ENCODE measurements at regions not wholly inside any gene's neighbourhood (a gene's known extent, or its start where the extent isn't known, plus 50 kb on each side); places are given as distances from the start of the nearest gene placed in this dataset.

- ATAC-seq: no peak
- no peaks in the 10 kb centered on the region for H3K4me1 ChIP-seq
- no peak for DNase-seq
- H3K4me3 ChIP-seq: no peak overlapping the region
- H3K9me3 ChIP-seq: no peaks in the 10 kb centered on the region
- no peak overlapping the region for H3K27ac ChIP-seq
- TF ChIP-seq, protein P1, sequence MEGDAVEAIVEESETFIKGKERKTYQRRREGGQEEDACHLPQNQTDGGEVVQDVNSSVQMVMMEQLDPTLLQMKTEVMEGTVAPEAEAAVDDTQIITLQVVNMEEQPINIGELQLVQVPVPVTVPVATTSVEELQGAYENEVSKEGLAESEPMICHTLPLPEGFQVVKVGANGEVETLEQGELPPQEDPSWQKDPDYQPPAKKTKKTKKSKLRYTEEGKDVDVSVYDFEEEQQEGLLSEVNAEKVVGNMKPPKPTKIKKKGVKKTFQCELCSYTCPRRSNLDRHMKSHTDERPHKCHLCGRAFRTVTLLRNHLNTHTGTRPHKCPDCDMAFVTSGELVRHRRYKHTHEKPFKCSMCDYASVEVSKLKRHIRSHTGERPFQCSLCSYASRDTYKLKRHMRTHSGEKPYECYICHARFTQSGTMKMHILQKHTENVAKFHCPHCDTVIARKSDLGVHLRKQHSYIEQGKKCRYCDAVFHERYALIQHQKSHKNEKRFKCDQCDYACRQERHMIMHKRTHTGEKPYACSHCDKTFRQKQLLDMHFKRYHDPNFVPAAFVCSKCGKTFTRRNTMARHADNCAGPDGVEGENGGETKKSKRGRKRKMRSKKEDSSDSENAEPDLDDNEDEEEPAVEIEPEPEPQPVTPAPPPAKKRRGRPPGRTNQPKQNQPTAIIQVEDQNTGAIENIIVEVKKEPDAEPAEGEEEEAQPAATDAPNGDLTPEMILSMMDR (IDR thresholded peaks at IDR 0.05): no peak
- H3K36me3 ChIP-seq: no peaks in the 10 kb centered on the region
- intact Hi-C loops (cut with DNase I): no loop called here
- no peaks in the 10 kb centered on the region for H3K27me3 ChIP-seq (ENCODE audit: low read depth)
Measured at GRCh38 chr2:13597176-13597575, 880.4 kb downstream of the TRIB2 start.

DNA sequence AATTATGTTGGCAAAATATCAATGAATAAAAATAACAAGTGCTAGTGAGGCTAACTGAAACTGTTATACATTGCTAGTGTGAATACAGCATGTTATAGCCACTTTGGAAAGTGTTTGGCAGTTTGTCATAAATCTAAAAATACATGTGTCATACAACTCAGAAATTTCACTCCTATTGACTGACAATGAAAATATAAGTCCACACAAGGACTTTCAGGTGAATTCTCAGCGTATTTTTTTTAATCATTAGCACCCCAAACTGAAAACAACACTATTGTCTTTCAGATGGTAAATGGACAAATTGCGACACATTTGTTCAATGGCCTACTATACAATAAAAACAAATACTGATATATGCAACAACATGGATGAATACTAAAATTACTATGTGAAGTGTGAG lies 884.8 kb downstream of the TRIB2 start:
- intact Hi-C loops (cut with DNase I): no loop called here
- Histone ChIP-seq H3K9me3 (no peaks in the 10 kb centered on the region), H3K27me3 (ENCODE audit: low read depth) (no peaks in the 10 kb centered on the region), H3K4me3 (no peak overlapping the region), H3K4me1 (no peaks in the 10 kb centered on the region), H3K27ac (no peak overlapping the region), H3K36me3 (no peaks in the 10 kb centered on the region)
- TF ChIP-seq, protein P1 (IDR thresholded peaks at IDR 0.05): no peak
- DNase-seq: no peak
- no peak for ATAC-seq

GRCh38 chr2:13604951-13605661 lies 888.4 kb downstream of the TRIB2 start:
- intact Hi-C loops (cut with DNase I): no loop called here

DNA sequence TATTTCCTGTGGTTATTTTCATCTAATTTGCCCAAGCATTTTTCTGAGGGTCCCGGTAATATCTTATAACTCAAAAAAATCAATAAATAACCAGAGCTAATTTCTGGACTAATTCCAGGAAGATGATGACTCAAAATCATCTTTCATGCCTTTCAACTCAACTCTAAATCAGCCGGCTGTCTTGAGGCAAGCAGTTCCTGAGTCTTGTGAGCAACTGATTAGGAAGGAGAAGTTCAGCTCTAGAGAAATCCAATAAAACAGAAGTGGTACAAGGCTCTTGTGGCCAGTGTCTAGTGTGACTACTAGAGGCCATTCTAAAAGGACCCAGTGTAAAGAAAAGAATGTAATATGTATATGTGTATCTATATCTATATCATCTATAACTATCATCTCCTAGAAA lies 890.4 kb downstream of the TRIB2 start:
- Histone ChIP-seq H3K36me3 (no peaks in the 10 kb centered on the region), H3K9me3 (no peaks in the 10 kb centered on the region), H3K4me3 (no peak overlapping the region), H3K4me1 (no peaks in the 10 kb centered on the region), H3K27ac (no peak overlapping the region), H3K27me3 (ENCODE audit: low read depth) (no peaks in the 10 kb centered on the region)
- intact Hi-C loops (cut with DNase I): no loop called here
- TF ChIP-seq, protein P1 (IDR thresholded peaks at IDR 0.05): no peak
- DNase-seq (no peak), ATAC-seq (no peak)

More at GRCh38 chr2:13604951-13605661, 888.4 kb downstream of the TRIB2 start:
- no peaks in the 10 kb centered on the region for H3K27me3 ChIP-seq (ENCODE audit: low read depth)
- no peaks in the 10 kb centered on the region for H3K36me3 ChIP-seq
- H3K4me3 ChIP-seq: no peak overlapping the region
- TF ChIP-seq, protein P1 (IDR thresholded peaks at IDR 0.05): no peak
- H3K27ac ChIP-seq: no peak overlapping the region
- ATAC-seq (no peak), DNase-seq (no peak)
- H3K4me1 ChIP-seq: no peaks in the 10 kb centered on the region
- H3K9me3 ChIP-seq: no peaks in the 10 kb centered on the region

GRCh38 chr2:13611939-13612338 lies 895.2 kb downstream of the TRIB2 start:
- TF ChIP-seq, protein P1 (IDR thresholded peaks at IDR 0.05): no peak
- no peak for DNase-seq
- ATAC-seq: no peak
- Histone ChIP-seq H3K9me3 (peaks cover 11% of the 10 kb centered on the region), H3K36me3 (no peaks in the 10 kb centered on the region), H3K27me3 (ENCODE audit: low read depth) (no peaks in the 10 kb centered on the region), H3K4me1 (no peaks in the 10 kb centered on the region), H3K4me3 (no peak overlapping the region), H3K27ac (no peak overlapping the region)
- intact Hi-C loops (cut with DNase I): no loop called here

Data from lower lobe of right lung (tissue), 2 donors.